HG02763 (cell line): ENCODE measurements at regions not wholly inside any gene's neighbourhood (a gene's known extent, or its start where the extent isn't known, plus 50 kb on each side); places are given as distances from the start of the nearest gene placed in this dataset.
A peak's percentile ranks its signal among the peaks of the same experiment; 100 is the strongest.
"Not testable (repeated sequence)": the region's sequence is repeated elsewhere in the genome, so short reads cannot be mapped to it uniquely, and the experiment has no call there.

Source experiments
- ATAC-seq: cut with Tn5 transposase; IDR thresholded peaks from one replicate; pipeline ENCODE4 v1.9.1; 2021; ENCODE audit warnings: mild to moderate bottlenecking, moderate library complexity; ENCODE audit not compliant: unreplicated experiment

- ATAC-seq, result peak; percentile 97
These were observed 439.5 kb downstream of the CCER1 start for GRCh38 chr12:90515199-90516175.

GRCh38 chr12:90514325-90514724 is 440.7 kb downstream of the CCER1 start:
- ATAC-seq, result no peak

GRCh38 chr12:90512518-90512917 is 442.5 kb downstream of the CCER1 start:
- no peak for ATAC-seq

GRCh38 chr12:90510948-90511347 is 444.0 kb downstream of the CCER1 start:
- no peak for ATAC-seq

GRCh38 chr12:90504806-90505205 is 450.2 kb downstream of the CCER1 start:
- ATAC-seq, result no peak

GRCh38 chr12:90502070-90502469 is 452.9 kb downstream of the CCER1 start:
- ATAC-seq, result no peak

GRCh38 chr12:90501412-90501811 is 453.6 kb downstream of the CCER1 start:
- ATAC-seq, result no peak

- ATAC-seq, result no peak
These were observed 455.2 kb downstream of the CCER1 start for GRCh38 chr12:90499795-90500194.

GRCh38 chr12:90497923-90498545 is 456.9 kb downstream of the CCER1 start:
- no peak for ATAC-seq

- no peak for ATAC-seq
These were observed 464.6 kb downstream of the CCER1 start for GRCh38 chr12:90490355-90490754.

- ATAC-seq, result no peak
These were observed 465.8 kb downstream of the CCER1 start for GRCh38 chr12:90489141-90489540.

- no peak for ATAC-seq
These were observed 469.4 kb downstream of the CCER1 start for GRCh38 chr12:90485560-90485959.

- no peak for ATAC-seq
These were observed 470.9 kb downstream of the CCER1 start for GRCh38 chr12:90484094-90484493.

GRCh38 chr12:90481748-90482147 is 473.2 kb downstream of the CCER1 start:
- no peak for ATAC-seq

GRCh38 chr12:90479237-90479636 is 475.7 kb downstream of the CCER1 start:
- ATAC-seq, result no peak

GRCh38 chr12:90473831-90474230 is 481.1 kb downstream of the CCER1 start:
- no peak for ATAC-seq

GRCh38 chr12:90460681-90461080 is 494.3 kb downstream of the CCER1 start:
- no peak for ATAC-seq

GRCh38 chr12:90456248-90456647 is 498.7 kb downstream of the CCER1 start:
- ATAC-seq, result no peak

GRCh38 chr12:90455756-90456155 is 499.2 kb downstream of the CCER1 start:
- no peak for ATAC-seq

- no peak for ATAC-seq
These were observed 505.4 kb downstream of the CCER1 start for GRCh38 chr12:90449611-90450010.

GRCh38 chr12:90443466-90443865 is 511.5 kb downstream of the CCER1 start:
- ATAC-seq, result not testable (repeated sequence)

- ATAC-seq, result no peak
These were observed 513.5 kb downstream of the CCER1 start for GRCh38 chr12:90441431-90441830.
